GM21825 (cell line): ENCODE measurements at regions not wholly inside any gene's neighbourhood (a gene's known extent, or its start where the extent isn't known, plus 50 kb on each side); places are given as distances from the start of the nearest gene placed in this dataset.
"Not testable (repeated sequence)": the region's sequence is repeated elsewhere in the genome, so short reads cannot be mapped to it uniquely, and the experiment has no call there.

Source experiments
- ATAC-seq: cut with Tn5 transposase; IDR thresholded peaks from one replicate; pipeline ENCODE4 v1.9.1; 2021; ENCODE audit warnings: mild to moderate bottlenecking, moderate library complexity; ENCODE audit not compliant: unreplicated experiment

GRCh38 chr6:14765106-14765505 is 480.8 kb upstream of the JARID2 start:
- no peak for ATAC-seq

GRCh38 chr6:14765721-14766390 is 480.0 kb upstream of the JARID2 start:
- no peak for ATAC-seq

GRCh38 chr6:14766391-14766994 is 479.4 kb upstream of the JARID2 start:
- no peak for ATAC-seq

DNA sequence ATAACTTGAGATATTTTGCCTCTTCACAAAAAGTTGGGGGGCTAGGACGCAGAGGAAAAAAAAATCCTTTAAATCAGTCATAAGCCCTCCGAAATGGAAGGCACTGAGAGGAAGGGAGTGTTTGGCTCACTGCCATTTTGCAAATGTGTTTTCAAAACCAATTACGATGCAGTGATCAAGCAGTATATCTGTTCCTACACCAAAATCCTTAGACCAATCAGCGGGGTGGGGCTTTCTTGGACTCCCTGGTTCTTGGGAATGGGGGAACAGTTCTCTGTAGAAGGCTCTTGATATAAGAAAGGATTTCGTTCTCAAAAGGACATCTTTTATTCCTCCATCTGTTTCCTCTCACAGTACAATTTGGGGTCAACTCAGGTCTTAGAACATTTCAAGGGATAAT is 478.6 kb upstream of the JARID2 start:
- no peak for ATAC-seq

GRCh38 chr6:14770040-14770439 is 475.8 kb upstream of the JARID2 start:
- ATAC-seq, result no peak

- ATAC-seq, result no peak
Observed at GRCh38 chr6:14770572-14770971, 475.3 kb upstream of the JARID2 start.

DNA sequence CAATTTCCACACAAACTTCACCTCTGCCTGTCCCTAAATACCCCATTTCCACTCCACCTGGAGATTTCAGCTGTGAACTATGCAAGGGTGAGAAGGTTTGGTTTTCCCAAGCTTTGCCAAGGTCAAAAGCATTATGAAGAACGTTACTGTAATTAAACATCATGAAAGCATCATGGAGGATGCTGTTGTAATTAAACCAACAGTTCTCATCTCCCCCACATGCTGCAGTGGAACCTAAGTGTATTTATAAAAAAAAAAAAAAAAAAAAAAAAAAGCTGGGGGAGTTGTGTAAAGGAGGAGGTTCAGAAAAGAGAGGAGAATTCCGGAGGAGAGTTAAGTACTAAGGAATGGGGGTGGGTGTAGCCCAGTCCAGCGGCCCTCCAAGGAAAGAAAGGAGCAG is 474.9 kb upstream of the JARID2 start:
- no peak for ATAC-seq

DNA sequence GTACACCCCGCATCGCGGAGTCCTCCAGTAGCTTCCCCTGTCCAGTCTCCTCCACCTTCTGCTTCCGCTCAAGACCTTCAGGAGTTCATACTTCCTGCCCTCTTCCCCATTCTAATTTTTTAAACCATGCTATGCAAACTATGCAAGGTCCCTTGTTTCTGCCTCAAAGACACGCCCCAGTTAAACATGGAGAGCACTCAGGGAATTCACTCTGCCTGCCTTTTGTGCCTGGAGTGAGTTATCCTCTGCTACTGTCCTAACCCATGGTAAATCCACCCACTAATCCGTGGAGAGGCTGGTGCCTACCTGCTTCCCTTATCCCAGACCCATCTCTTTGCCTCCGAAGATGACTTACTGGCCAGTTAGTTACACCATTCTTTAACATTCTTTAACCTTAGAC is 473.7 kb upstream of the JARID2 start:
- no peak for ATAC-seq

- ATAC-seq, result no peak
Observed at GRCh38 chr6:14775528-14775927, 470.3 kb upstream of the JARID2 start.

- ATAC-seq, result no peak
Observed at GRCh38 chr6:14776307-14776706, 469.6 kb upstream of the JARID2 start.

DNA sequence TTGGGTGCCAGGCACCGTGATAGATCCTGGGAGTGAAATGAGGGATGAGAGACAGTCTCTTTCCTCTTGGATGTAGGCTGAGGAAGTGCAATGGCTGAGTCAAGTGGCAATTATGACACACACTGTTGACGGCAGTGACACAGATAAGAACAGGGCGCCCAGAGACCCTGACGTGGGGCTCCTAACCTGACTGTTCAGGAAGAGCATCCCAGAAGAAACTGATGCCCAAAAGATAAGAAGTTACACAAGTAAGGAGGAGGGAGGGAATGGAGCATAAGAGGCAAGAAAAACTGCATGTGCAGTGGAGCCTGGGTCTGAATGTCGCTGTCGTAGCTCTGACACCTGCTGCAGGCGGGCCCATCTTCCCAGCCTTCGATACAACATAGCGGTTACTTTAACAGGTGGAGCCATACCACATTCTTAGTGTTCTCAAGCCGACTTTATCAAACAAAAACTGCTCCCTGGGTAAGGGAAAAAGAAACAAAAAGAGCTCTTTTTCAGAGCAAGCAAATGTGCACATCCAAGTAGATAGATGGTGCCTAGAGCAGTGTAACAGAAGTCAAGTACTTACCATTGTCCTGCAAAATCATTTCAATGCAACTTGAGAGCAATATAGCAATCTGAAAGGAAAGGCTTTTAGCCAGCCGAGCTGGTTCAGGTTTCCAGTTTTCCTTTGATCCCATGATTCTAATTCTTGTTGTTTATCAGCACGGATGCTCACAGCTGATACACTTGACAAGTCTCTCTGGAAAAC is 463.9 kb upstream of the JARID2 start:
- ATAC-seq, result no peak

GRCh38 chr6:14782921-14783464 is 462.9 kb upstream of the JARID2 start:
- ATAC-seq, result not testable (repeated sequence)

DNA sequence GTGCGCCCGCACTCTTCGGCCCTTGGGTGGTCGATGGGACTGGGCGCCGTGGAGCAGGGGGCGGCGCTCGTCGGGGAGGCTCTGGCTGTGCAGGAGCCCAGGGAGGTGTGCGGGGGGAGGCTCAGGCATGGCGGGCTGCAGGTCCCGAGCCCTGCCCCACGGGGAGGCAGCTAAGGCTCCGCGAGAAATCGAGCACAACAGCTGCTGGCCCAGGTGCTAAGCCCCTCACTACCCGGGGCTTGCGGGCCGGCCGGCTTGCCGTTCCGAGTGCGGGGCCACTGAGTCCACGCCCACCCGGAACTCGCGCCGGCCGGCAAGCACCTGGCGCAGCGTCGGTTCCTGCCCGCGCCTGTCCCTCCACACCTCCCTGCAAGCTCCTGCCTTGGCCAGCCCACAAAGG is 462.3 kb upstream of the JARID2 start:
- ATAC-seq, result no peak

GRCh38 chr6:14784596-14785492 is 461.0 kb upstream of the JARID2 start:
- no peak for ATAC-seq

- ATAC-seq, result no peak
Observed at GRCh38 chr6:14785493-14785790, 460.4 kb upstream of the JARID2 start.

GRCh38 chr6:14786008-14786407 is 459.9 kb upstream of the JARID2 start:
- ATAC-seq, result no peak

- ATAC-seq, result no peak
Observed at GRCh38 chr6:14786455-14786854, 459.4 kb upstream of the JARID2 start.

GRCh38 chr6:14787250-14787649 is 458.6 kb upstream of the JARID2 start:
- ATAC-seq, result no peak

DNA sequence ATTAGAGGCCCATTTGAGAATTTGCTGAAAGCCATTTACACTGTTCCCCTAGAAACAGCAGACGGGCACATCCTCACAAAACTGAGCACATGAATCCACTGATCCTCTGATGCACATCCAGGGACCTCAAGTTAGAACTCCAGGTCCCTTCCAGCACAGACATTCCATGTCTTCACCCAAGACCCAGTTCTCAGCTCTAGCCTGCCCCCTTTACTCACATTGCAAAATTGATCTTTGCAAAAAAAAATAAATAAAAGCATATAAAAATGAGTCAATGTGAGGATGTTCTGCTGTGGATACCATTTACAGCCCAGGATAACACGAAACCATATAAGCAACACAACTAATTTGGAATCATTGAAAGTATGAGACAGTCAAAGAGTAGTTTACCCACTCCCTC is 458.2 kb upstream of the JARID2 start:
- ATAC-seq, result no peak

- ATAC-seq, result no peak
Observed at GRCh38 chr6:14789996-14790395, 455.9 kb upstream of the JARID2 start.

DNA sequence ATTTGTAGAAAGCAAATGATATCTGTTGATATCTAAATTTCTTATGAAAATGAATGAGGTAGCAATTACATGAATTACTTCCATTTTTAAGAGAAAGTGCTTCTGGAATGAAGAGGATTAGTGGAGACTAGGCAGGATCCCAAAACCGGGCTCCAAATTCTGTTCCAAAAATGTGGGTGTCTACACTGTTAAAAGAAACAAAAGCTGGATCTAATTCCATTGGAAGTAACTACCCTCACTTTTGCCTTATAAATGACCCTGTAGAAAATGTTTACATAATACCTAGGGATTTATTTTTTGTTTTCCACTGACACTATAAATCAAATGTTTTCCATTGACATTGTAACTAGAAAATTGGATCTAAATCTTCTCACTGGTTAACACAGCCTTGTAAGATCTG is 454.9 kb upstream of the JARID2 start:
- no peak for ATAC-seq
